ENCODE measurements at regions not wholly inside any gene's neighbourhood (a gene's known extent, or its start where the extent isn't known, plus 50 kb on each side); places are given as distances from the start of the nearest gene placed in this dataset.

GRCh38 chr4:12658146-12658545, 826.0 kb downstream of the RAB28 start:
- Histone ChIP-seq H3K4me3 (no peak overlapping the region), H3K27ac (no peak overlapping the region), H3K9me3 (no peaks in the 10 kb centered on the region), H3K4me1 (no peaks in the 10 kb centered on the region), H3K4me2 (no peak overlapping the region)
- WGBS (ENCODE audit: missing lambda C conversion rate): 5% methylated on average over 2 of the region's 2 CpGs
- ATAC-seq: no peak
- CTCF ChIA-PET: no interaction called here
- TF ChIP-seq NR3C1 (IDR thresholded peaks at IDR 0.05) (no peak), RNF2 (IDR thresholded peaks at IDR 0.05; ENCODE audit: borderline replicate concordance, low read depth) (no peak), FOSB (CRISPR knock-in tag; IDR thresholded peaks at IDR 0.05) (no peak), KDM1A (IDR thresholded peaks at IDR 0.05; ENCODE audit: low read depth) (no peak)
- POLR2A ChIA-PET: no interaction called here
- no peak for DNase-seq (ENCODE audit: low read depth in 1 of 2, low spot score in 1 of 2)
- FAIRE-seq: no peak

GRCh38 chr4:12651876-12652275, 832.3 kb downstream of the RAB28 start:
- CTCF ChIA-PET: no interaction called here
- FAIRE-seq: no peak
- POLR2A ChIA-PET: no interaction called here
- no peak overlapping the region for H3K27ac ChIP-seq
- WGBS (ENCODE audit: missing lambda C conversion rate): 2% methylated on average over 3 of the region's 3 CpGs
- no peak for DNase-seq (ENCODE audit: low read depth in 1 of 2, low spot score in 1 of 2)
- TF ChIP-seq ESRRA (IDR thresholded peaks at IDR 0.05; ENCODE audit: borderline replicate concordance, low read length) (no peak), ZFP36 (IDR thresholded peaks at IDR 0.05; ENCODE audit: borderline replicate concordance, partially characterized antibody) (no peak), GATA3 (IDR thresholded peaks at IDR 0.05; ENCODE audit: borderline replicate concordance) (no peak), ZC3H11A (IDR thresholded peaks at IDR 0.05) (no peak), JUN (IDR thresholded peaks at IDR 0.05) (no peak), FOSL2 (IDR thresholded peaks at IDR 0.05) (no peak), FOSL2 (CRISPR knock-in tag; IDR thresholded peaks at IDR 0.05) (no peak)
- no peak overlapping the region for H3K4me3 ChIP-seq
- H3K4me1 ChIP-seq: no peaks in the 10 kb centered on the region
- ATAC-seq: no peak
- H3K9me3 ChIP-seq: no peaks in the 10 kb centered on the region
- no peak overlapping the region for H3K4me2 ChIP-seq

DNA sequence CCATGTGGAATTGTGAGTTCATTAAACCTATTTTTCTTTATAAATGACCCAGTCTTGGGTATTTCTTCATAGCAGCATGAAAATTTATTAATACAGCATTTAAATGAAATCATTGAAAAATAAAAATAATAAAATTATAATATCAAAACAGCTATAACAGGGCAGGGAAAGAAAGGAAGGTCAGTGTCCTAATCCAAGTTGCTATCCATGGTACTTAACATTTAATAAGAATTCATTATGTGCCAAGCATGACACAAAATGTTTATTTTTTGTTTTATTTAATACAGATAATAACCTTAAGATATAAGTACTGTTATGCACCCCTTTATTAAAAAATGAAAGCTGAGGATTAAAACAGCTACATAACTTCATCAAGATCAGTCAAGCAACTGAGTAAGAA, 838.4 kb downstream of the RAB28 start:
- DNase-seq (ENCODE audit: low read depth in 1 of 2, low spot score in 1 of 2) (no peak), FAIRE-seq (no peak), ATAC-seq (no peak)
- ChIA-PET POLR2A (no interaction called here), CTCF (interaction anchor here (0.8 kb wide), 1 partner anchor 13 kb away, joined by 3 read pairs; no protein-coding TSS in a partner anchor)
- Histone ChIP-seq H3K4me3 (no peak overlapping the region), H3K4me2 (no peak overlapping the region), H3K9me3 (no peaks in the 10 kb centered on the region), H3K4me1 (no peaks in the 10 kb centered on the region), H3K27ac (no peak overlapping the region)
- no peak for TF ChIP-seq CEBPB (IDR thresholded peaks at IDR 0.05)
- TF ChIP-seq, protein P1, sequence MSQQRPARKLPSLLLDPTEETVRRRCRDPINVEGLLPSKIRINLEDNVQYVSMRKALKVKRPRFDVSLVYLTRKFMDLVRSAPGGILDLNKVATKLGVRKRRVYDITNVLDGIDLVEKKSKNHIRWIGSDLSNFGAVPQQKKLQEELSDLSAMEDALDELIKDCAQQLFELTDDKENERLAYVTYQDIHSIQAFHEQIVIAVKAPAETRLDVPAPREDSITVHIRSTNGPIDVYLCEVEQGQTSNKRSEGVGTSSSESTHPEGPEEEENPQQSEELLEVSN (IDR thresholded peaks at IDR 0.05; ENCODE audit: borderline replicate concordance, low read depth): no peak
- no peak for TF ChIP-seq GATA3 (IDR thresholded peaks at IDR 0.05; ENCODE audit: borderline replicate concordance)
- TF ChIP-seq BCL3 (IDR thresholded peaks at IDR 0.05): no peak
- TF ChIP-seq JUNB (IDR thresholded peaks at IDR 0.05): no peak
- no peak for TF ChIP-seq ZSCAN20 (CRISPR knock-in tag; IDR thresholded peaks at IDR 0.05)
- TF ChIP-seq MAZ (IDR thresholded peaks at IDR 0.05; ENCODE audit: borderline replicate concordance, low read depth, low read length): no peak
- TF ChIP-seq KDM1A (IDR thresholded peaks at IDR 0.05; ENCODE audit: low read depth): no peak
- no peak for TF ChIP-seq RCOR1 (IDR thresholded peaks at IDR 0.05; ENCODE audit: low read depth, low read length)
- no peak for TF ChIP-seq RAD21 (conservative IDR thresholded peaks at IDR 0.05 in 1 of 2, IDR thresholded peaks at IDR 0.05 in 1 of 2)
- no peak for TF ChIP-seq ESRRA (IDR thresholded peaks at IDR 0.05; ENCODE audit: borderline replicate concordance, low read length)
- TF ChIP-seq ELK1 (IDR thresholded peaks at IDR 0.05; ENCODE audit: low read depth, low read length): no peak
- TF ChIP-seq CBX2 (IDR thresholded peaks at IDR 0.05; ENCODE audit: borderline replicate concordance, low read depth): no peak
